Thyroid gland (tissue), 4 donors: ENCODE measurements at regions not wholly inside any gene's neighbourhood (a gene's known extent, or its start where the extent isn't known, plus 50 kb on each side); places are given as distances from the start of the nearest gene placed in this dataset.

Experiments
- CTCF ChIP-seq, 6 experiments: fragments of 200-600 bp in 3 of 6; fragments of 450-650 bp in 3 of 6; sonication (generic) in 3 of 6; IDR thresholded peaks; one replicate each; pipeline ENCODE4 v1.5.1; 2016 to 2019; ENCODE audit warnings: antibody characterized with exemption in 6 of 6, mild to moderate bottlenecking in 2 of 6, inconsistent platforms in 1 of 6, moderate library complexity in 1 of 6
- POLR2A ChIP-seq, 2 donors: fragments of 450-650 bp; IDR thresholded peaks; one replicate each; pipeline ENCODE4 v1.6.1; 2017; ENCODE audit warnings: antibody characterized with exemption in 2 of 2, mild to moderate bottlenecking in 2 of 2, moderate library complexity in 1 of 2

- no peak for TF ChIP-seq CTCF (IDR thresholded peaks at IDR 0.05)
- no peak for TF ChIP-seq POLR2A (IDR thresholded peaks at IDR 0.05)
Observed at GRCh38 chr15:66907826-66908743, 157.3 kb upstream of the SMAD3 start.
